OCI-LY1 (cell line): ENCODE measurements at regions not wholly inside any gene's neighbourhood (a gene's known extent, or its start where the extent isn't known, plus 50 kb on each side); places are given as distances from the start of the nearest gene placed in this dataset.

Experiments
- H2AFZ ChIP-seq: fragments of 200-600 bp; sonication (generic), shearing (Covaris generic); 2 replicates; pipeline ENCODE4 v1.6.0; 2014; ENCODE audit warnings: antibody characterized with exemption, mild to moderate bottlenecking, low read length
- H3F3A ChIP-seq: fragments of 200-600 bp; sonication (generic), shearing (Covaris generic); 2 replicates; pipeline ENCODE4 v1.6.0; 2014; ENCODE audit warnings: mild to moderate bottlenecking, antibody characterized with exemption, low read length, moderate library complexity; ENCODE audit not compliant: insufficient read depth
- H3K27ac ChIP-seq: fragments of 200-600 bp; sonication (generic); 2 replicates; pipeline ENCODE4 v1.5.1; 2014; ENCODE audit warnings: low read length, mixed run types, mild to moderate bottlenecking, low read depth; ENCODE audit not compliant: poor library complexity, severe bottlenecking
- H3K27me3 ChIP-seq: fragments of 200-600 bp; sonication (generic); 2 replicates; pipeline ENCODE4 v1.6.0; 2014; ENCODE audit warnings: antibody characterized with exemption, mild to moderate bottlenecking, low read length, moderate library complexity; ENCODE audit not compliant: insufficient read depth
- H3K36me3 ChIP-seq: fragments of 200-600 bp; sonication (generic); 2 replicates; pipeline ENCODE4 v1.6.1; 2014; ENCODE audit warnings: mild to moderate bottlenecking, antibody characterized with exemption, low read length, moderate library complexity, mixed read lengths; ENCODE audit not compliant: insufficient read depth
- H3K4me1 ChIP-seq: fragments of 200-600 bp; sonication (generic); 2 replicates; pipeline ENCODE4 v1.5.1; 2014; ENCODE audit warnings: mild to moderate bottlenecking, low read length, moderate library complexity; ENCODE audit not compliant: insufficient read depth, severe bottlenecking
- H3K4me2 ChIP-seq: fragments of 200-600 bp; sonication (generic), shearing (Covaris generic); 2 replicates; pipeline ENCODE4 v1.6.1; 2014; ENCODE audit warnings: low read length
- H3K4me3 ChIP-seq: fragments of 200-600 bp; sonication (generic); 2 replicates; pipeline ENCODE4 v1.5.1; 2014; ENCODE audit warnings: low read length, low read depth, mild to moderate bottlenecking, mixed read lengths; ENCODE audit not compliant: poor library complexity, severe bottlenecking
- H3K79me2 ChIP-seq: fragments of 200-600 bp; shearing (Covaris generic); 2 replicates; pipeline ENCODE4 v1.6.1; 2016; ENCODE audit warnings: mixed run types, low read length, mixed read lengths; ENCODE audit not compliant: insufficient read depth
- H3K9ac ChIP-seq: fragments of 200-600 bp; sonication (generic), shearing (Covaris generic); 2 replicates; pipeline ENCODE4 v1.6.1; 2014; ENCODE audit warnings: mild to moderate bottlenecking, low read length, mixed read lengths
- H3K9me2 ChIP-seq: fragments of 200-600 bp; sonication (generic), shearing (Covaris generic); 2 replicates; pipeline ENCODE4 v1.6.1; 2014; ENCODE audit warnings: low read depth, mild to moderate bottlenecking, low read length, mixed read lengths
- H3K9me3 ChIP-seq: fragments of 200-600 bp; shearing (Covaris generic); 2 replicates; pipeline ENCODE4 v1.6.1; 2014; ENCODE audit warnings: low read length, mixed read lengths
- H4K20me1 ChIP-seq: fragments of 200-600 bp; sonication (generic), shearing (Covaris generic); 2 replicates; pipeline ENCODE4 v1.6.0; 2016; ENCODE audit warnings: mild to moderate bottlenecking, low read length; ENCODE audit not compliant: insufficient read depth
- EZH2 ChIP-seq: fragments of 200-600 bp; sonication (generic), shearing (Covaris generic); IDR thresholded peaks from 2 replicates; pipeline ENCODE4 v1.8.0; 2017; ENCODE audit warnings: borderline replicate concordance, mixed run types, mild to moderate bottlenecking, antibody characterized with exemption, low read length, moderate library complexity, mixed read lengths
- TF ChIP-seq, protein P1 (sequence below): fragments of 200-600 bp; sonication (generic), shearing (Covaris generic); IDR thresholded peaks from 2 replicates; pipeline ENCODE4 v1.5.1; 2017; ENCODE audit warnings: mild to moderate bottlenecking, antibody characterized with exemption, low read length, moderate library complexity, mixed read lengths

- no peaks in the 10 kb centered on the region for H3K9me2 ChIP-seq
- H3K27ac ChIP-seq: no peak overlapping the region
- H3K4me1 ChIP-seq: no peaks in the 10 kb centered on the region
- H3K4me3 ChIP-seq: no peak overlapping the region
- no peak overlapping the region for H3K4me2 ChIP-seq
- no peaks in the 10 kb centered on the region for H3K9me3 ChIP-seq
- H3K79me2 ChIP-seq: no peaks in the 10 kb centered on the region
- no peaks in the 10 kb centered on the region for H3K36me3 ChIP-seq
- H3K27me3 ChIP-seq: no peaks in the 10 kb centered on the region
- no peaks in the 10 kb centered on the region for H4K20me1 ChIP-seq
- TF ChIP-seq EZH2: no peak
- TF ChIP-seq, protein P1, sequence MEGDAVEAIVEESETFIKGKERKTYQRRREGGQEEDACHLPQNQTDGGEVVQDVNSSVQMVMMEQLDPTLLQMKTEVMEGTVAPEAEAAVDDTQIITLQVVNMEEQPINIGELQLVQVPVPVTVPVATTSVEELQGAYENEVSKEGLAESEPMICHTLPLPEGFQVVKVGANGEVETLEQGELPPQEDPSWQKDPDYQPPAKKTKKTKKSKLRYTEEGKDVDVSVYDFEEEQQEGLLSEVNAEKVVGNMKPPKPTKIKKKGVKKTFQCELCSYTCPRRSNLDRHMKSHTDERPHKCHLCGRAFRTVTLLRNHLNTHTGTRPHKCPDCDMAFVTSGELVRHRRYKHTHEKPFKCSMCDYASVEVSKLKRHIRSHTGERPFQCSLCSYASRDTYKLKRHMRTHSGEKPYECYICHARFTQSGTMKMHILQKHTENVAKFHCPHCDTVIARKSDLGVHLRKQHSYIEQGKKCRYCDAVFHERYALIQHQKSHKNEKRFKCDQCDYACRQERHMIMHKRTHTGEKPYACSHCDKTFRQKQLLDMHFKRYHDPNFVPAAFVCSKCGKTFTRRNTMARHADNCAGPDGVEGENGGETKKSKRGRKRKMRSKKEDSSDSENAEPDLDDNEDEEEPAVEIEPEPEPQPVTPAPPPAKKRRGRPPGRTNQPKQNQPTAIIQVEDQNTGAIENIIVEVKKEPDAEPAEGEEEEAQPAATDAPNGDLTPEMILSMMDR: no peak
- no peaks in the 10 kb centered on the region for H3F3A ChIP-seq
- H3K9ac ChIP-seq: no peak overlapping the region
- H2AFZ ChIP-seq: no peak overlapping the region
These were observed 263.9 kb downstream of the HIVEP2 start for GRCh38 chr6:142681099-142681498.

DNA sequence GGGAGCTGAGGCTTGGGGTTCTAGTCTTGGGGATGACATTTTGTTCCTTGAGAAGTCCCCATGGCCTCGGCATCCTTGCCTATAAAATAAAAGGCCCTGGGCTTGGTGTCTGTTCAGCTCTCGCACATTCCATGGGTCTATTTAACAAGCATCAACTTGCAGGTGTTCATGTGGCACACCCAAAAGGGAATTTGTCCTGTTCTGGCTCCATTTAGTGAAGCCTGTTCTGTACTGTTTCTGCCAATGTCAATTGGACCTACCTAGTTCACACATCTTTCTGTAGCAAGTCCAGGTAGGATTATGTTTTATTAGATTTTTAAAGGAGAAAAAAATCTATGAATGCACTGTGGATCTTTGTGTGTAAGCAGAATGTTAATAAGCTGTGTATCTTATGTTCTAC is 262.0 kb downstream of the HIVEP2 start:
- Histone ChIP-seq H3K9me2 (no peaks in the 10 kb centered on the region), H4K20me1 (no peaks in the 10 kb centered on the region), H3K4me3 (no peak overlapping the region), H3K9me3 (no peaks in the 10 kb centered on the region), H3F3A (no peaks in the 10 kb centered on the region), H3K27ac (no peak overlapping the region), H2AFZ (no peak overlapping the region), H3K9ac (no peak overlapping the region), H3K4me1 (no peaks in the 10 kb centered on the region), H3K4me2 (no peak overlapping the region), H3K36me3 (no peaks in the 10 kb centered on the region), H3K27me3 (no peaks in the 10 kb centered on the region), H3K79me2 (no peaks in the 10 kb centered on the region)
- TF ChIP-seq EZH2: no peak
- TF ChIP-seq, protein P1: no peak

DNA sequence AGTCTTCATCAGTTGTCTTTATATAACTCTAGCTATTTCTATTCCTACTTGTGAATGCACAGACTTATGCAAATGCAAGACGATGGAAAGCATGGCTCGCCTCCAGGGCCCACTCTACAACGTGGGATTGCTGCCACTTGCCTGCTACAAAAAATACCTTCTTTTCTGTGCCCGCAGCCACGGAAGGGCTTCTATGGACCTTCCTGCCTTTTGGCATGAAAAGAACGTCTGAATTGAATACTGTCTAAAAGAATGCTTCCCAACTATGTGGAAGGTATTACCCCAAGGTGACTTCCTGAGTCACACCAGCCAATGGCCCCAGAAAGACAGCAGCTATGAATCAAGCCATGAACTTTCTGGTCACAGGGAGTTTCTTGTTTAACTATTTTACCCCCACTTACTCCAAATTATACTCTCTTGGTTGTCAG is 261.2 kb downstream of the HIVEP2 start:
- Histone ChIP-seq H3F3A (no peaks in the 10 kb centered on the region), H3K79me2 (no peaks in the 10 kb centered on the region), H3K4me3 (no peak overlapping the region), H3K9me2 (no peaks in the 10 kb centered on the region), H3K36me3 (no peaks in the 10 kb centered on the region), H2AFZ (no peak overlapping the region), H3K27me3 (no peaks in the 10 kb centered on the region), H4K20me1 (no peaks in the 10 kb centered on the region), H3K4me1 (no peaks in the 10 kb centered on the region), H3K4me2 (no peak overlapping the region), H3K27ac (no peak overlapping the region), H3K9me3 (no peaks in the 10 kb centered on the region), H3K9ac (no peak overlapping the region)
- TF ChIP-seq, protein P1: no peak
- TF ChIP-seq EZH2: no peak
